H1 (cell line): ENCODE measurements at regions not wholly inside any gene's neighbourhood (a gene's known extent, or its start where the extent isn't known, plus 50 kb on each side); places are given as distances from the start of the nearest gene placed in this dataset.

Source experiments
- CTCF ChIA-PET: fragments of 300-600 bp; sonication (Branson Sonifier 250); formaldehyde crosslinking; loops from one replicate; lab custom pipeline; 2021; ENCODE audit not compliant: partially characterized antibody; lab: Charles Lee
- POLR2A ChIA-PET: fragments of 300-600 bp; sonication (Branson Sonifier 250); formaldehyde crosslinking; loops from one replicate; lab custom pipeline; 2021; ENCODE audit warnings: inconsistent platforms; ENCODE audit not compliant: partially characterized antibody; lab: Charles Lee
- DNase-seq, 2 experiments: peaks; one replicate each; pipeline versions ENCODE4 v3.0.0 to v3.0.0-alpha.2; 2010 to 2022; ENCODE audit warnings: low spot score in 2 of 2, low read depth in 1 of 2, mixed read lengths in 1 of 2
- FAIRE-seq: peaks from 2 replicates; lab custom pipeline; 2011; peaks lifted over from hg19 to GRCh38; lab: Jason Lieb, UNC
- H2AFZ ChIP-seq: 2 replicates; pipeline ENCODE4 v1.8.1; 2012; ENCODE audit warnings: low read length, inconsistent platforms
- H2AK5ac ChIP-seq: 2 replicates; pipeline ENCODE4 v1.6.1; 2013; ENCODE audit warnings: low read depth, low read length
- H2BK120ac ChIP-seq: replicated peaks from 2 replicates; pipeline ENCODE3; 2013; ENCODE audit warnings: low read depth, low read length, inconsistent platforms
- H2BK12ac ChIP-seq: 2 replicates; pipeline ENCODE4 v1.6.1; 2013; ENCODE audit warnings: low read depth, low read length
- H2BK15ac ChIP-seq: 2 replicates; pipeline ENCODE4 v1.6.1; 2013; ENCODE audit warnings: low read length
- H2BK20ac ChIP-seq: 2 replicates; pipeline ENCODE4 v1.6.1; 2013; ENCODE audit warnings: low read length
- H2BK5ac ChIP-seq: 2 replicates; pipeline ENCODE4 v1.6.1; 2013; ENCODE audit warnings: low read depth, low read length
- H3K14ac ChIP-seq: 2 replicates; pipeline ENCODE4 v1.6.1; 2013; ENCODE audit warnings: inconsistent platforms; ENCODE audit not compliant: insufficient read length
- H3K18ac ChIP-seq: 2 replicates; pipeline ENCODE4 v1.6.1; 2013; ENCODE audit warnings: low read length; ENCODE audit errors: extremely low read depth
- H3K23ac ChIP-seq: 2 replicates; pipeline ENCODE4 v1.6.1; 2013; ENCODE audit warnings: inconsistent platforms; ENCODE audit not compliant: insufficient read length
- H3K23me2 ChIP-seq: 2 replicates; pipeline ENCODE4 v1.6.1; 2013; ENCODE audit warnings: low read depth, low read length
- H3K27ac ChIP-seq: 2 replicates; pipeline ENCODE4 v1.6.1; 2011; ENCODE audit warnings: low read depth, low read length, inconsistent platforms
- H3K27me3 ChIP-seq, 4 experiments: replicated peaks in 1 of 4; 1 replicate in 1 of 4; 2 replicates in 3 of 4; pipeline versions ENCODE4 v1.6.1 to v1.8.1; 2011 to 2013; ENCODE audit warnings: low read length in 3 of 4, mild to moderate bottlenecking in 3 of 4, inconsistent platforms in 2 of 4, mixed read lengths in 2 of 4, moderate library complexity in 1 of 4; ENCODE audit not compliant: control insufficient read depth in 3 of 4, insufficient read depth in 3 of 4; ENCODE audit errors: extremely low read depth in 1 of 4
- H3K36me3 ChIP-seq, 4 experiments: 2 replicates each; pipeline versions ENCODE4 v1.6.1 to v1.8.1; 2011 to 2013; ENCODE audit warnings: mild to moderate bottlenecking in 4 of 4, low read length in 3 of 4, moderate library complexity in 2 of 4, control low read depth in 1 of 4, inconsistent platforms in 1 of 4; ENCODE audit not compliant: insufficient read depth in 4 of 4, control insufficient read depth in 2 of 4
- H3K4ac ChIP-seq: replicated peaks from 2 replicates; pipeline ENCODE3; 2013; ENCODE audit warnings: low read length, low read depth, mixed read lengths, inconsistent platforms; ENCODE audit not compliant: insufficient read length
- H3K4me1 ChIP-seq, 4 experiments: replicated peaks in 1 of 4; 1 replicate in 1 of 4; 2 replicates in 3 of 4; pipeline versions ENCODE4 v1.6.1 to v1.8.1; 2011 to 2013; ENCODE audit warnings: low read length in 3 of 4, inconsistent platforms in 2 of 4, mixed read lengths in 1 of 4; ENCODE audit not compliant: insufficient read depth in 4 of 4, control insufficient read depth in 3 of 4
- H3K4me2 ChIP-seq, 2 experiments: 2 replicates each; pipeline versions ENCODE4 v1.6.1 to v1.8.1; 2011 to 2013; ENCODE audit warnings: low read depth in 2 of 2, low read length in 2 of 2, control low read depth in 1 of 2, inconsistent platforms in 1 of 2, mild to moderate bottlenecking in 1 of 2; ENCODE audit not compliant: insufficient read depth in 1 of 2
- H3K4me3 ChIP-seq, 4 experiments: fragments of 200-600, 300-600 bp in 1 of 4; sonication (generic), shearing (Covaris generic), sonication (Bioruptor Twin) in 1 of 4; 2 replicates each; pipeline versions ENCODE4 v1.5.1 to v1.8.1; 2011 to 2016; ENCODE audit warnings: low read length in 4 of 4, low read depth in 3 of 4, control low read depth in 2 of 4, inconsistent platforms in 2 of 4, mild to moderate bottlenecking in 2 of 4, mixed read lengths in 1 of 4, moderate library complexity in 1 of 4; ENCODE audit not compliant: insufficient read depth in 2 of 4; ENCODE audit errors: extremely low read depth in 1 of 4
- H3K56ac ChIP-seq: replicated peaks from 2 replicates; pipeline ENCODE3; 2013; ENCODE audit warnings: low read depth, mild to moderate bottlenecking, mixed read lengths, low read length, inconsistent platforms; ENCODE audit not compliant: insufficient read length
- H3K79me1 ChIP-seq: 2 replicates; pipeline ENCODE4 v1.6.1; 2013; ENCODE audit warnings: low read depth, low read length, control low read depth
- H3K79me2 ChIP-seq, 2 experiments: 2 replicates each; pipeline versions ENCODE4 v1.6.1 to v1.8.1; 2012 to 2013; ENCODE audit warnings: low read length in 2 of 2, mild to moderate bottlenecking in 2 of 2, inconsistent platforms in 1 of 2; ENCODE audit not compliant: insufficient read depth in 2 of 2, control insufficient read depth in 1 of 2
- H3K9ac ChIP-seq, 4 experiments: replicated peaks in 1 of 4; 1 replicate in 1 of 4; 2 replicates in 3 of 4; pipeline versions ENCODE4 v1.6.1 to v1.8.1; 2011 to 2013; ENCODE audit warnings: low read depth in 3 of 4, low read length in 3 of 4, control low read depth in 2 of 4, mild to moderate bottlenecking in 2 of 4, moderate library complexity in 2 of 4, inconsistent platforms in 1 of 4; ENCODE audit errors: extremely low read depth in 1 of 4
- H3K9me3 ChIP-seq, 2 experiments: 2 replicates each; pipeline versions ENCODE4 v1.6.1 to v1.8.1; 2012 to 2013; ENCODE audit warnings: mild to moderate bottlenecking in 2 of 2, moderate library complexity in 2 of 2, control low read depth in 1 of 2, inconsistent platforms in 1 of 2, low read depth in 1 of 2, low read length in 1 of 2, mixed read lengths in 1 of 2; ENCODE audit not compliant: insufficient read depth in 2 of 2
- H4K20me1 ChIP-seq, 2 experiments: replicated peaks in 1 of 2; 2 replicates each; pipeline versions ENCODE3 to v1.8.1; 2011 to 2013; ENCODE audit warnings: inconsistent platforms in 2 of 2, low read length in 2 of 2, mild to moderate bottlenecking in 1 of 2; ENCODE audit not compliant: insufficient read depth in 2 of 2, control insufficient read depth in 1 of 2
- H4K5ac ChIP-seq: 2 replicates; pipeline ENCODE4 v1.6.1; 2013; ENCODE audit warnings: low read length, low read depth, mixed read lengths, inconsistent platforms; ENCODE audit not compliant: insufficient read length
- H4K8ac ChIP-seq: 2 replicates; pipeline ENCODE4 v1.8.0; 2013; ENCODE audit warnings: mild to moderate bottlenecking, moderate library complexity, low read length, inconsistent platforms; ENCODE audit not compliant: insufficient read depth; ENCODE audit errors: extremely low read depth
- H4K91ac ChIP-seq: replicated peaks from 2 replicates; pipeline ENCODE3; 2013; ENCODE audit warnings: low read length, mixed read lengths, inconsistent platforms; ENCODE audit not compliant: insufficient read length
- BCL11A ChIP-seq, 2 experiments: IDR thresholded peaks; one replicate each; pipeline ENCODE4 v1.6.1; 2011; ENCODE audit warnings: low read depth in 2 of 2, low read length in 2 of 2, mild to moderate bottlenecking in 2 of 2
- BRCA1 ChIP-seq: IDR thresholded peaks from 2 replicates; pipeline ENCODE4 v1.6.1; 2012; ENCODE audit warnings: low read depth, low read length, improper control_type of control experiment
- CBX5 ChIP-seq: fragments of 300-800, 300-1000 bp; sonication (generic); IDR thresholded peaks from 2 replicates; pipeline ENCODE4 v1.7.1; 2016; ENCODE audit warnings: antibody characterized with exemption, low read length, low read depth
- CHD1 ChIP-seq: IDR thresholded peaks from 2 replicates; pipeline ENCODE4 v1.6.1; 2012; ENCODE audit warnings: low read depth, low read length, improper control_type of control experiment
- KDM1A ChIP-seq: fragments of 200-600, 300-600 bp; sonication (generic); IDR thresholded peaks from 2 replicates; pipeline ENCODE4 v1.7.1; 2016; ENCODE audit warnings: mild to moderate bottlenecking, low read length, borderline replicate concordance
- NRF1 ChIP-seq: IDR thresholded peaks from 2 replicates; pipeline ENCODE4 v1.6.1; 2011; ENCODE audit warnings: mild to moderate bottlenecking, low read depth, low read length, improper control_type of control experiment
- RBBP5 ChIP-seq: IDR thresholded peaks from 2 replicates; pipeline ENCODE4 v1.7.1; 2012; ENCODE audit warnings: low read depth, mild to moderate bottlenecking, inconsistent platforms, low read length, moderate library complexity, borderline replicate concordance
- RFX5 ChIP-seq: IDR thresholded peaks from 2 replicates; pipeline ENCODE4 v1.6.1; 2011; ENCODE audit warnings: low read depth, low read length, improper control_type of control experiment, borderline replicate concordance
- SIX5 ChIP-seq: IDR thresholded peaks from 2 replicates; pipeline ENCODE4 v1.6.1; 2011; ENCODE audit warnings: mild to moderate bottlenecking, low read depth, low read length
- SP2 ChIP-seq: IDR thresholded peaks from 2 replicates; pipeline ENCODE4 v1.6.1; 2012; ENCODE audit warnings: mild to moderate bottlenecking, low read length, inconsistent platforms
- SP4 ChIP-seq: IDR thresholded peaks from 2 replicates; pipeline ENCODE4 v1.6.1; 2012; ENCODE audit warnings: low read length, inconsistent platforms
- YY1 ChIP-seq: IDR thresholded peaks from 2 replicates; pipeline ENCODE4 v1.6.1; 2011; ENCODE audit warnings: low read depth, mild to moderate bottlenecking, low read length
- WGBS, 2 experiments: shearing (Covaris generic) in 1 of 2; methylation state at CpG; one replicate each; pipeline versions ENCODE4 v1.1.6 to v1.1.7; 2013 to 2015; ENCODE audit warnings: low lambda C conversion rate in 2 of 2, mixed read lengths in 2 of 2, inconsistent platforms in 1 of 2, low coverage in 1 of 2, missing lambda C conversion rate in 1 of 2; ENCODE audit not compliant: insufficient replicate concordance in 2 of 2, insufficient coverage in 1 of 2, insufficient read length in 1 of 2; ENCODE audit errors: extremely low coverage in 1 of 2, missing lambda C conversion rate in 1 of 2; 5-methylcytosine and 5-hydroxymethylcytosine counted together
- TF ChIP-seq, protein P1 (sequence below), 3 experiments: IDR thresholded peaks; 1 replicate in 2 of 3; 2 replicates in 1 of 3; pipeline versions ENCODE4 v1.5.1 to v1.6.1; 2011; ENCODE audit warnings: low read length in 3 of 3, mild to moderate bottlenecking in 3 of 3, inconsistent platforms in 2 of 3, low read depth in 1 of 3, moderate library complexity in 1 of 3; ENCODE audit not compliant: insufficient read depth in 1 of 3; ENCODE audit errors: control extremely low read depth in 1 of 3

DNA sequence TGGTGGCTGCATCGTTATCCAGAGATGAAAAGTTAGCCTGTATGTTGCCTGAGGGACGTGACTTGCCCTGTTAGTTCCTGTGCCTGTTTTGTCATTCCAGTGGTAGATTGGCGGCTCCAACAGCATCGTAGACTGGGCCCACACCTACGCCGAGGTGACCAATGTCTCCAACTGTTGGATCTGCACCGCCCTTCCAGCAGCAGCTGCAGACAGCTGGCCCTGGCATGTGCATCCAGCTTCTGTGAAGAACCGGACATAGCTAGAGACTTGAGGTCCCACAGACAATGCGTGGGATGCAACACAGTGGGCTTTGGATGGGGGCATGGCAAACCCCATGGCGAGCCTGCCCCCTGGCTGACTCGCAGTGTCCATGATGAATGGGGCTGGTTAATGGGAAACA, 93.0 kb upstream of the TMPO start:
- H2BK12ac ChIP-seq, result no peak overlapping the region
- ChIA-PET CTCF (interaction anchor here (0.7 to 3.2 kb wide), 11 partner anchors 16 to 282 kb away, joined by 3 to 10 read pairs (median 3); no protein-coding TSS in a partner anchor), POLR2A (no interaction called here)
- H2AK5ac ChIP-seq, result no peak overlapping the region
- 91% methylated on average over 11 of the region's 11 CpGs; no CpG with 5 or more reads in 1 of the 2 experiments for WGBS, 2 experiments
- FAIRE-seq, result no peak
- no peak overlapping the region for H2BK5ac ChIP-seq
- H3K18ac ChIP-seq, result no peak overlapping the region
- H3K36me3 ChIP-seq, result no peaks in the 10 kb centered on the region
- H3K4ac ChIP-seq, result no peak overlapping the region
- no peak overlapping the region for H4K91ac ChIP-seq
- no peak for DNase-seq
- H3K23me2 ChIP-seq, result no peaks in the 10 kb centered on the region
- no peak overlapping the region for H3K4me2 ChIP-seq
- no peak overlapping the region for H4K8ac ChIP-seq
- H3K79me2 ChIP-seq, result no peaks in the 10 kb centered on the region
- H4K20me1 ChIP-seq, result no peaks in the 10 kb centered on the region
- H3K9ac ChIP-seq, result no peak overlapping the region
- H3K14ac ChIP-seq, result no peak overlapping the region
- H3K27me3 ChIP-seq, result no peaks in the 10 kb centered on the region
- H2BK15ac ChIP-seq, result no peak overlapping the region
- H2BK20ac ChIP-seq, result no peak overlapping the region
- peaks cover 0 to 4% (median 3%) of the 10 kb centered on the region in 4 experiments; a peak in 4 of 7 replicates for H3K4me1 ChIP-seq
- H3K27ac ChIP-seq, result no peak overlapping the region
- H3K9me3 ChIP-seq, result no peaks in the 10 kb centered on the region
- H2AFZ ChIP-seq, result no peak overlapping the region
- no peak overlapping the region for H4K5ac ChIP-seq
- no peak overlapping the region for H3K23ac ChIP-seq
- H3K4me3 ChIP-seq, result no peak overlapping the region
- no peaks in the 10 kb centered on the region for H3K79me1 ChIP-seq
- no peak overlapping the region for H3K56ac ChIP-seq
- no peak overlapping the region for H2BK120ac ChIP-seq
- TF ChIP-seq BCL11A (IDR thresholded peaks at IDR 0.05; ENCODE audit: low read depth in 2 of 2, low read length in 2 of 2) (no peak), KDM1A (no peak), SP4 (no peak), RBBP5 (no peak), SP2 (no peak), YY1 (no peak), BRCA1 (no peak), CHD1 (no peak), RFX5 (no peak), SIX5 (no peak), CBX5 (no peak), NRF1 (no peak)
- TF ChIP-seq, protein P1, sequence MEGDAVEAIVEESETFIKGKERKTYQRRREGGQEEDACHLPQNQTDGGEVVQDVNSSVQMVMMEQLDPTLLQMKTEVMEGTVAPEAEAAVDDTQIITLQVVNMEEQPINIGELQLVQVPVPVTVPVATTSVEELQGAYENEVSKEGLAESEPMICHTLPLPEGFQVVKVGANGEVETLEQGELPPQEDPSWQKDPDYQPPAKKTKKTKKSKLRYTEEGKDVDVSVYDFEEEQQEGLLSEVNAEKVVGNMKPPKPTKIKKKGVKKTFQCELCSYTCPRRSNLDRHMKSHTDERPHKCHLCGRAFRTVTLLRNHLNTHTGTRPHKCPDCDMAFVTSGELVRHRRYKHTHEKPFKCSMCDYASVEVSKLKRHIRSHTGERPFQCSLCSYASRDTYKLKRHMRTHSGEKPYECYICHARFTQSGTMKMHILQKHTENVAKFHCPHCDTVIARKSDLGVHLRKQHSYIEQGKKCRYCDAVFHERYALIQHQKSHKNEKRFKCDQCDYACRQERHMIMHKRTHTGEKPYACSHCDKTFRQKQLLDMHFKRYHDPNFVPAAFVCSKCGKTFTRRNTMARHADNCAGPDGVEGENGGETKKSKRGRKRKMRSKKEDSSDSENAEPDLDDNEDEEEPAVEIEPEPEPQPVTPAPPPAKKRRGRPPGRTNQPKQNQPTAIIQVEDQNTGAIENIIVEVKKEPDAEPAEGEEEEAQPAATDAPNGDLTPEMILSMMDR (IDR thresholded peaks at IDR 0.05; ENCODE audit: control extremely low read depth in 1 of 3, insufficient read depth in 1 of 3, low read depth in 1 of 3, low read length in 3 of 3), result no peak
